Stimulated activated naive CD8-positive, alpha-beta T cell treated with anti-CD3 and anti-CD28 coated beads, Interleukin-15, Interleukin-2, amounts not matched to agents 100 ng/mL and 50 ng/mL, for 24 hours (primary cell): ENCODE measurements at regions not wholly inside any gene's neighbourhood (a gene's known extent, or its start where the extent isn't known, plus 50 kb on each side); places are given as distances from the start of the nearest gene placed in this dataset.

Experiments
- H3K27ac Mint-ChIP-seq: one replicate; pipeline ENCODE4 v1.8.0; 2021; ENCODE audit warnings: mild to moderate bottlenecking, mixed read lengths
- H3K27me3 Mint-ChIP-seq: one replicate; pipeline ENCODE4 v1.8.0; 2021; ENCODE audit warnings: mixed read lengths
- H3K36me3 Mint-ChIP-seq: one replicate; pipeline ENCODE4 v1.8.0; 2021; ENCODE audit warnings: low read depth, mixed read lengths
- H3K4me1 Mint-ChIP-seq: one replicate; pipeline ENCODE4 v1.8.0; 2021; ENCODE audit warnings: low read depth, mixed read lengths
- H3K4me3 Mint-ChIP-seq: one replicate; pipeline ENCODE4 v1.8.0; 2021; ENCODE audit warnings: mild to moderate bottlenecking, mixed read lengths
- H3K9me3 Mint-ChIP-seq: one replicate; pipeline ENCODE4 v1.8.0; 2021; ENCODE audit warnings: mixed read lengths

- Mint-ChIP-seq H3K36me3 (no peaks in the 10 kb centered on the region), H3K27me3 (no peaks in the 10 kb centered on the region), H3K27ac (no peak overlapping the region), H3K4me1 (no peaks in the 10 kb centered on the region), H3K9me3 (no peaks in the 10 kb centered on the region), H3K4me3 (no peak overlapping the region)
Measured at GRCh38 chr2:16323551-16324543, 341.8 kb downstream of the CYRIA start.

GRCh38 chr2:16323126-16323520 is 342.5 kb downstream of the CYRIA start:
- H3K36me3 Mint-ChIP-seq = no peaks in the 10 kb centered on the region
- H3K4me3 Mint-ChIP-seq = no peak overlapping the region
- no peaks in the 10 kb centered on the region for H3K27me3 Mint-ChIP-seq
- no peak overlapping the region for H3K27ac Mint-ChIP-seq
- H3K9me3 Mint-ChIP-seq = no peaks in the 10 kb centered on the region
- no peaks in the 10 kb centered on the region for H3K4me1 Mint-ChIP-seq

GRCh38 chr2:16322308-16323125 is 343.1 kb downstream of the CYRIA start:
- no peaks in the 10 kb centered on the region for H3K9me3 Mint-ChIP-seq
- no peaks in the 10 kb centered on the region for H3K36me3 Mint-ChIP-seq
- H3K27me3 Mint-ChIP-seq = no peaks in the 10 kb centered on the region
- no peaks in the 10 kb centered on the region for H3K4me1 Mint-ChIP-seq
- H3K27ac Mint-ChIP-seq = no peak overlapping the region
- no peak overlapping the region for H3K4me3 Mint-ChIP-seq

GRCh38 chr2:16321872-16322271 is 343.8 kb downstream of the CYRIA start:
- no peaks in the 10 kb centered on the region for H3K9me3 Mint-ChIP-seq
- no peaks in the 10 kb centered on the region for H3K27me3 Mint-ChIP-seq
- H3K27ac Mint-ChIP-seq = no peak overlapping the region
- H3K36me3 Mint-ChIP-seq = no peaks in the 10 kb centered on the region
- H3K4me3 Mint-ChIP-seq = no peak overlapping the region
- no peaks in the 10 kb centered on the region for H3K4me1 Mint-ChIP-seq

- Mint-ChIP-seq H3K4me3 (no peak overlapping the region), H3K4me1 (no peaks in the 10 kb centered on the region), H3K27ac (no peak overlapping the region), H3K36me3 (no peaks in the 10 kb centered on the region), H3K9me3 (no peaks in the 10 kb centered on the region), H3K27me3 (no peaks in the 10 kb centered on the region)
Measured at GRCh38 chr2:16321256-16321655, 344.4 kb downstream of the CYRIA start.

- Mint-ChIP-seq H3K4me3 (no peak overlapping the region), H3K27me3 (no peaks in the 10 kb centered on the region), H3K9me3 (no peaks in the 10 kb centered on the region), H3K36me3 (no peaks in the 10 kb centered on the region), H3K27ac (no peak overlapping the region), H3K4me1 (no peaks in the 10 kb centered on the region)
Measured at GRCh38 chr2:16320716-16321115, 344.9 kb downstream of the CYRIA start.

- Mint-ChIP-seq H3K27me3 (no peaks in the 10 kb centered on the region), H3K36me3 (no peaks in the 10 kb centered on the region), H3K27ac (no peak overlapping the region), H3K4me1 (no peaks in the 10 kb centered on the region), H3K4me3 (no peak overlapping the region), H3K9me3 (no peaks in the 10 kb centered on the region)
Measured at GRCh38 chr2:16319551-16320121, 346.0 kb downstream of the CYRIA start.

GRCh38 chr2:16318474-16319195 is 347.0 kb downstream of the CYRIA start:
- no peaks in the 10 kb centered on the region for H3K4me1 Mint-ChIP-seq
- H3K4me3 Mint-ChIP-seq = no peak overlapping the region
- no peaks in the 10 kb centered on the region for H3K27me3 Mint-ChIP-seq
- no peaks in the 10 kb centered on the region for H3K9me3 Mint-ChIP-seq
- H3K27ac Mint-ChIP-seq = no peak overlapping the region
- no peaks in the 10 kb centered on the region for H3K36me3 Mint-ChIP-seq

GRCh38 chr2:16318051-16318450 is 347.6 kb downstream of the CYRIA start:
- Mint-ChIP-seq H3K9me3 (no peaks in the 10 kb centered on the region), H3K4me3 (no peak overlapping the region), H3K27me3 (no peaks in the 10 kb centered on the region), H3K4me1 (no peaks in the 10 kb centered on the region), H3K27ac (no peak overlapping the region), H3K36me3 (no peaks in the 10 kb centered on the region)

- no peaks in the 10 kb centered on the region for H3K9me3 Mint-ChIP-seq
- no peak overlapping the region for H3K27ac Mint-ChIP-seq
- H3K4me1 Mint-ChIP-seq = no peaks in the 10 kb centered on the region
- H3K36me3 Mint-ChIP-seq = no peaks in the 10 kb centered on the region
- no peak overlapping the region for H3K4me3 Mint-ChIP-seq
- H3K27me3 Mint-ChIP-seq = no peaks in the 10 kb centered on the region
Measured at GRCh38 chr2:16317211-16317830, 348.3 kb downstream of the CYRIA start.

GRCh38 chr2:16316456-16317210 is 349.0 kb downstream of the CYRIA start:
- no peaks in the 10 kb centered on the region for H3K27me3 Mint-ChIP-seq
- no peaks in the 10 kb centered on the region for H3K9me3 Mint-ChIP-seq
- no peak overlapping the region for H3K4me3 Mint-ChIP-seq
- H3K4me1 Mint-ChIP-seq = no peaks in the 10 kb centered on the region
- H3K27ac Mint-ChIP-seq = no peak overlapping the region
- no peaks in the 10 kb centered on the region for H3K36me3 Mint-ChIP-seq

- H3K4me1 Mint-ChIP-seq = no peaks in the 10 kb centered on the region
- H3K9me3 Mint-ChIP-seq = no peaks in the 10 kb centered on the region
- no peaks in the 10 kb centered on the region for H3K27me3 Mint-ChIP-seq
- H3K27ac Mint-ChIP-seq = no peak overlapping the region
- H3K36me3 Mint-ChIP-seq = no peaks in the 10 kb centered on the region
- no peak overlapping the region for H3K4me3 Mint-ChIP-seq
Measured at GRCh38 chr2:16315908-16316307, 349.7 kb downstream of the CYRIA start.

GRCh38 chr2:16315458-16315835 is 350.2 kb downstream of the CYRIA start:
- no peak overlapping the region for H3K4me3 Mint-ChIP-seq

More at GRCh38 chr2:16315458-16315835, 350.2 kb downstream of the CYRIA start:
- H3K9me3 Mint-ChIP-seq = no peaks in the 10 kb centered on the region
- no peaks in the 10 kb centered on the region for H3K27me3 Mint-ChIP-seq
- no peak overlapping the region for H3K27ac Mint-ChIP-seq
- no peaks in the 10 kb centered on the region for H3K36me3 Mint-ChIP-seq
- no peaks in the 10 kb centered on the region for H3K4me1 Mint-ChIP-seq
